Omental fat pad (tissue), 3 donors: ENCODE measurements at regions not wholly inside any gene's neighbourhood (a gene's known extent, or its start where the extent isn't known, plus 50 kb on each side); places are given as distances from the start of the nearest gene placed in this dataset.

Experiments used
- ATAC-seq: fragments of 150-250 bp; one replicate; pipeline ENCODE4 v1.9.1; 2016; ENCODE audit warnings: mild to moderate bottlenecking, moderate library complexity; ENCODE audit not compliant: low FRiP score
- DNase-seq: peaks from one replicate; pipeline ENCODE4 v3.0.0-alpha.2; 2019; ENCODE audit warnings: low spot score
- CTCF ChIP-seq, 3 donors: fragments of 450-650 bp; IDR thresholded peaks; one replicate each; pipeline ENCODE4 v1.5.1; 2016 to 2017; ENCODE audit warnings: antibody characterized with exemption in 3 of 3, mild to moderate bottlenecking in 3 of 3, moderate library complexity in 2 of 3

GRCh38 chr6:50610562-50610961 is 102.8 kb upstream of the TFAP2D start:
- DNase-seq: no peak
- no peak for TF ChIP-seq CTCF (IDR thresholded peaks at IDR 0.05)
- ATAC-seq: no peak

- TF ChIP-seq CTCF (IDR thresholded peaks at IDR 0.05): no peak
- no peak for ATAC-seq
- no peak for DNase-seq
Observed at GRCh38 chr6:50635429-50635828, 77.9 kb upstream of the TFAP2D start.

GRCh38 chr6:50637267-50637666 is 76.1 kb upstream of the TFAP2D start:
- no peak for TF ChIP-seq CTCF (IDR thresholded peaks at IDR 0.05)
- DNase-seq (no peak), ATAC-seq (no peak)

- ATAC-seq: no peak
- TF ChIP-seq CTCF (IDR thresholded peaks at IDR 0.05): no peak
- DNase-seq: no peak
Observed at GRCh38 chr6:50649086-50649485, 64.2 kb upstream of the TFAP2D start.

- no peak for TF ChIP-seq CTCF (IDR thresholded peaks at IDR 0.05)
Observed at GRCh38 chr6:50653253-50653652, 60.1 kb upstream of the TFAP2D start.

GRCh38 chr6:50654155-50654554 is 59.2 kb upstream of the TFAP2D start:
- DNase-seq (no peak), ATAC-seq (no peak)
- TF ChIP-seq CTCF (IDR thresholded peaks at IDR 0.05): no peak

More at GRCh38 chr6:50653253-50653652, 60.1 kb upstream of the TFAP2D start:
- ATAC-seq (no peak), DNase-seq (no peak)

- no peak for TF ChIP-seq CTCF (IDR thresholded peaks at IDR 0.05)
- DNase-seq: no peak
- ATAC-seq: no peak
Observed at GRCh38 chr6:50655848-50656453, 57.4 kb upstream of the TFAP2D start.
